HepG2 (cell line): ENCODE measurements at regions not wholly inside any gene's neighbourhood (a gene's known extent, or its start where the extent isn't known, plus 50 kb on each side); places are given as distances from the start of the nearest gene placed in this dataset.

ENCODE experiments used
- ATF7-NPFF ChIP-seq: sonication (generic); formaldehyde crosslinking; IDR thresholded peaks from 2 replicates; pipeline ENCODE4 v1.8.1; 2023; ENCODE audit warnings: mild to moderate bottlenecking, low read depth, missing genetic modification reagents, moderate library complexity
- CEBPB ChIP-seq: IDR thresholded peaks from 2 replicates; pipeline ENCODE4 v1.6.1; 2011; ENCODE audit warnings: low read depth, low read length, improper control_type of control experiment, borderline replicate concordance
- IRX3 ChIP-seq: sonication (generic); formaldehyde crosslinking; IDR thresholded peaks from 2 replicates; pipeline ENCODE4 v1.8.1; 2023; ENCODE audit warnings: mild to moderate bottlenecking, low read depth, missing genetic modification reagents, borderline replicate concordance
- JDP2 ChIP-seq: sonication (generic); formaldehyde crosslinking; IDR thresholded peaks from 2 replicates; pipeline ENCODE4 v1.8.1; 2022; ENCODE audit warnings: missing genetic modification reagents, borderline replicate concordance
- JUND ChIP-seq: sonication (generic); formaldehyde crosslinking; IDR thresholded peaks from 2 replicates; pipeline ENCODE4 v1.8.0; 2022; ENCODE audit warnings: mild to moderate bottlenecking, missing genetic modification reagents
- KAT7 ChIP-seq: IDR thresholded peaks from 2 replicates; pipeline ENCODE4 v1.6.1; 2018; ENCODE audit warnings: borderline replicate concordance, missing compliant biosample characterization
- THYN1 ChIP-seq: sonication (generic); formaldehyde crosslinking; IDR thresholded peaks from 2 replicates; pipeline ENCODE4 v1.8.1; 2023; ENCODE audit warnings: low read depth, mild to moderate bottlenecking, moderate library complexity, missing genetic modification reagents, borderline replicate concordance
- U2AF1 ChIP-seq: fragments of 200-400 bp; formaldehyde crosslinking; optimal IDR thresholded peaks from 2 replicates; pipeline ENCODE3; 2017; ENCODE audit warnings: mild to moderate bottlenecking, low read depth, low read length
- ZBTB1 ChIP-seq: sonication (generic); formaldehyde crosslinking; IDR thresholded peaks from 2 replicates; pipeline ENCODE4 v1.4.0; 2020; ENCODE audit warnings: missing genetic modification reagents, borderline replicate concordance
- ZBTB37 ChIP-seq: sonication (generic); formaldehyde crosslinking; IDR thresholded peaks from 2 replicates; pipeline ENCODE4 v1.4.0; 2020; ENCODE audit warnings: mild to moderate bottlenecking, missing genetic modification reagents
- ZFP36L2 ChIP-seq: sonication (generic); formaldehyde crosslinking; IDR thresholded peaks from 2 replicates; pipeline ENCODE4 v1.4.0; 2020; ENCODE audit warnings: missing genetic modification reagents
- ZNF280D ChIP-seq: sonication (generic); formaldehyde crosslinking; IDR thresholded peaks from 2 replicates; pipeline ENCODE4 v1.5.1; 2020; ENCODE audit warnings: mild to moderate bottlenecking, missing genetic modification reagents
- ZNF296 ChIP-seq: sonication (generic); formaldehyde crosslinking; conservative IDR thresholded peaks from 2 replicates; pipeline ENCODE4 v1.5.0; 2020; ENCODE audit warnings: mild to moderate bottlenecking, missing genetic modification reagents
- ZNF609 ChIP-seq: sonication (generic); formaldehyde crosslinking; IDR thresholded peaks from 2 replicates; pipeline ENCODE4 v1.4.0; 2020; ENCODE audit warnings: mild to moderate bottlenecking, missing genetic modification reagents, borderline replicate concordance
- ZNF891 ChIP-seq: sonication (generic); formaldehyde crosslinking; IDR thresholded peaks from 2 replicates; pipeline ENCODE4 v1.5.0; 2020; ENCODE audit warnings: mild to moderate bottlenecking, missing genetic modification reagents
- ZSCAN29 ChIP-seq: sonication (generic); formaldehyde crosslinking; conservative IDR thresholded peaks from 2 replicates; pipeline ENCODE4 v1.4.0; 2020; ENCODE audit warnings: mild to moderate bottlenecking, missing genetic modification reagents

GRCh38 chr2:234687718-234688475 is 191.0 kb upstream of the ARL4C start (continued):
- TF ChIP-seq U2AF1: no peak
- no peak for TF ChIP-seq ATF7-NPFF (CRISPR knock-in tag)
- no peak for TF ChIP-seq KAT7 (CRISPR knock-in tag)
- TF ChIP-seq ZNF891 (CRISPR knock-in tag): no peak
- TF ChIP-seq ZNF280D (CRISPR knock-in tag): no peak
- no peak for TF ChIP-seq ZBTB1 (CRISPR knock-in tag)
- peak; percentile 61; the same call in 1 of the 2 replicates for TF ChIP-seq JUND
- peak; percentile 73; the same call in 1 of the 2 replicates for TF ChIP-seq ZNF609
- TF ChIP-seq ZSCAN29 (CRISPR knock-in tag): no peak
- TF ChIP-seq JDP2 (CRISPR knock-in tag): no peak
- TF ChIP-seq ZFP36L2: no peak
- TF ChIP-seq THYN1 (CRISPR knock-in tag): no peak
- TF ChIP-seq IRX3 (CRISPR knock-in tag): no peak
- no peak for TF ChIP-seq CEBPB
- TF ChIP-seq ZBTB37 (CRISPR knock-in tag): no peak
- TF ChIP-seq ZNF296 (CRISPR knock-in tag): peak; percentile 48; the same call in 1 of the 2 replicates
